Keratinocyte (primary cell): ENCODE measurements at regions not wholly inside any gene's neighbourhood (a gene's known extent, or its start where the extent isn't known, plus 50 kb on each side); places are given as distances from the start of the nearest gene placed in this dataset.

ENCODE experiments used
- CTCF ChIP-seq, 3 experiments: IDR thresholded peaks in 1 of 3; conservative IDR thresholded peaks in 1 of 3; optimal IDR thresholded peaks in 1 of 3; 2 replicates in 2 of 3; 3 replicates in 1 of 3; pipeline versions ENCODE3 to v1.5.1; 2011; ENCODE audit warnings: low read length in 3 of 3, mild to moderate bottlenecking in 3 of 3, moderate library complexity in 2 of 3, control low read depth in 1 of 3, inconsistent platforms in 1 of 3; ENCODE audit not compliant: insufficient read depth in 2 of 3; ENCODE audit errors: extremely low read depth in 1 of 3
- EZH2 ChIP-seq: IDR thresholded peaks from one replicate; pipeline ENCODE4 v1.6.1; 2012; ENCODE audit warnings: inconsistent platforms, mild to moderate bottlenecking, low read length, moderate library complexity

DNA sequence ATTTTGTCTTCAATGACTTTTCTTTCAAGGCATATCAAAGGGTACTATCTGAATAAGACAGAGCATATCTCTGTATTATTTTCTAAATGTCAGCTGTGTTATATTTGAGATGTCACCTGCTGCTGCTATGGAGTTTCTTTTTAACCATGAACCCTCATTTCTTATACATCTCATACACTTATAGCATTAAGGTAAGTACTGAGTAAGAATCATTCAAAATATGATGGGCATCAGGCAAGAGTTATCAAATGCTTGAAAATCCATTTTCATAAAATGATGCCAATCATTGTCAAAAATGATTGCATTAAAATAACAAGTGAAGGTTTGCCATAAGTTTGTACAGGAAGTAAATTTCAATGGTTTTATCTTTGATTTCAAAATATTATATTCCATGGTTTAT, 2005.0 kb upstream of the PCDH20 start:
- TF ChIP-seq CTCF (optimal IDR thresholded peaks at IDR 0.05 in 1 of 3, IDR thresholded peaks at IDR 0.05 in 1 of 3, conservative IDR thresholded peaks at IDR 0.05 in 1 of 3; ENCODE audit: extremely low read depth in 1 of 3, insufficient read depth in 2 of 3, low read length in 3 of 3) (no peak), EZH2 (no peak)
